Osteocyte (in vitro differentiated cells): ENCODE measurements at regions not wholly inside any gene's neighbourhood (a gene's known extent, or its start where the extent isn't known, plus 50 kb on each side); places are given as distances from the start of the nearest gene placed in this dataset.

ENCODE experiments used
- DNase-seq: peaks from one replicate; pipeline ENCODE4 v3.0.0; 2021; ENCODE audit warnings: mixed read lengths; ENCODE audit not compliant: unreplicated experiment; ENCODE audit errors: extremely low spot score
- H3K27ac Mint-ChIP-seq: one replicate; pipeline ENCODE4 v1.8.0; 2021; ENCODE audit warnings: mild to moderate bottlenecking, mixed read lengths; ENCODE audit not compliant: unreplicated experiment
- H3K27me3 Mint-ChIP-seq: one replicate; pipeline ENCODE4 v1.8.0; 2021; ENCODE audit warnings: mixed read lengths; ENCODE audit not compliant: unreplicated experiment
- H3K36me3 Mint-ChIP-seq: one replicate; pipeline ENCODE4 v1.8.0; 2021; ENCODE audit warnings: mixed read lengths; ENCODE audit not compliant: unreplicated experiment
- H3K4me1 Mint-ChIP-seq: one replicate; pipeline ENCODE4 v1.8.0; 2021; ENCODE audit warnings: mixed read lengths; ENCODE audit not compliant: unreplicated experiment
- H3K4me3 Mint-ChIP-seq: one replicate; pipeline ENCODE4 v1.8.0; 2021; ENCODE audit warnings: mild to moderate bottlenecking, moderate library complexity, mixed read lengths; ENCODE audit not compliant: unreplicated experiment
- H3K9me3 Mint-ChIP-seq: one replicate; pipeline ENCODE4 v1.8.0; 2021; ENCODE audit warnings: mixed read lengths; ENCODE audit not compliant: unreplicated experiment
- CTCF ChIP-seq: fragments of 200-600 bp; sonication (generic); IDR thresholded peaks from 2 replicates; pipeline ENCODE4 v1.5.0; 2021; ENCODE audit warnings: antibody characterized with exemption, mild to moderate bottlenecking, moderate library complexity

GRCh38 chr5:117667105-117667504 is 1092.5 kb upstream of the SEMA6A start:
- no peak overlapping the region for H3K27ac Mint-ChIP-seq
- H3K36me3 Mint-ChIP-seq, result no peaks in the 10 kb centered on the region
- no peaks in the 10 kb centered on the region for H3K27me3 Mint-ChIP-seq
- H3K4me1 Mint-ChIP-seq, result peaks cover 6% of the 10 kb centered on the region
- no peak for DNase-seq
- no peak overlapping the region for H3K4me3 Mint-ChIP-seq
- TF ChIP-seq CTCF, result no peak
- H3K9me3 Mint-ChIP-seq, result no peaks in the 10 kb centered on the region

GRCh38 chr5:117665121-117665520 is 1090.5 kb upstream of the SEMA6A start:
- Mint-ChIP-seq H3K27ac (no peak overlapping the region), H3K27me3 (no peaks in the 10 kb centered on the region), H3K9me3 (no peaks in the 10 kb centered on the region), H3K4me3 (no peak overlapping the region), H3K36me3 (no peaks in the 10 kb centered on the region), H3K4me1 (peaks cover 22% of the 10 kb centered on the region)
- TF ChIP-seq CTCF, result no peak
- no peak for DNase-seq

DNA sequence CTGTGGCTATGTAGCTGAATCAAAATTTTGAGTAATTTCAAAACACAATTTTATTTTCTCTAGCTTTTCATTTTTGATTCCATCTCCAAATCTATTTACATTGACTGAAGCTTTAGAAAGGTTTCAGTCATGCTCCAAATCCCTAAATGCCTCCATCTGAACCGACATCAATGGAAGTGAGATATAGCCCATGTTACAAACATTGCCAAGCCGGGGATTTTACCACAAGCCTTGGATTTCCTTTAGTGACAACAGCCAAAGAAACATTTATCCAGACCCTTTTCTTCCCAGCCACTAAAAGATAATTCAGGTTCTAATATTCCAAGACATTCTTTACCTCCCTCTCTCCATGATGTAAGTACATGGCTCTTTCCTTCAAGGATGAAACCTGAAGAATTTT is 1087.7 kb upstream of the SEMA6A start:
- DNase-seq, result no peak
- Mint-ChIP-seq H3K27me3 (no peaks in the 10 kb centered on the region), H3K36me3 (no peaks in the 10 kb centered on the region), H3K4me1 (peaks cover 34% of the 10 kb centered on the region), H3K27ac (no peak overlapping the region), H3K4me3 (no peak overlapping the region), H3K9me3 (no peaks in the 10 kb centered on the region)
- TF ChIP-seq CTCF, result no peak

GRCh38 chr5:117657541-117657940 is 1082.9 kb upstream of the SEMA6A start:
- no peaks in the 10 kb centered on the region for H3K27me3 Mint-ChIP-seq
- no peaks in the 10 kb centered on the region for H3K9me3 Mint-ChIP-seq
- no peak overlapping the region for H3K27ac Mint-ChIP-seq
- peaks cover 38% of the 10 kb centered on the region for H3K4me1 Mint-ChIP-seq
- no peak overlapping the region for H3K4me3 Mint-ChIP-seq
- no peak for TF ChIP-seq CTCF
- DNase-seq, result no peak
- no peaks in the 10 kb centered on the region for H3K36me3 Mint-ChIP-seq

- Mint-ChIP-seq H3K27me3 (no peaks in the 10 kb centered on the region), H3K36me3 (no peaks in the 10 kb centered on the region), H3K9me3 (peaks cover 5% of the 10 kb centered on the region), H3K4me1 (peaks cover 11% of the 10 kb centered on the region), H3K27ac (no peak overlapping the region), H3K4me3 (no peak overlapping the region)
- no peak for TF ChIP-seq CTCF
- no peak for DNase-seq
Observed at GRCh38 chr5:117652958-117653280, 1078.3 kb upstream of the SEMA6A start.
